K562 (cell line): ENCODE measurements at regions not wholly inside any gene's neighbourhood (a gene's known extent, or its start where the extent isn't known, plus 50 kb on each side); places are given as distances from the start of the nearest gene placed in this dataset.

Experiments
- ARID3B ChIP-seq: fragments of 250-450 bp; sonication (Bioruptor Pico); IDR thresholded peaks from 2 replicates; pipeline ENCODE4 v1.4.0; 2020; ENCODE audit warnings: borderline replicate concordance
- ARNT ChIP-seq, 2 experiments: fragments of 450-650 bp; IDR thresholded peaks; 2 replicates each; pipeline ENCODE4 v1.6.1; 2016; ENCODE audit warnings: mild to moderate bottlenecking in 1 of 2
- ETV6 ChIP-seq, 3 experiments: fragments of 150-350 bp in 1 of 3; sonication (generic) in 1 of 3; formaldehyde crosslinking in 1 of 3; IDR thresholded peaks; 2 replicates each; pipeline versions ENCODE4 v1.6.1 to v1.8.0; 2014 to 2022; ENCODE audit warnings: borderline replicate concordance in 2 of 3, low read depth in 2 of 3, antibody characterized with exemption in 1 of 3, low read length in 1 of 3, mild to moderate bottlenecking in 1 of 3, missing genetic modification reagents in 1 of 3
- HDAC2 ChIP-seq: fragments of 450-650 bp; IDR thresholded peaks from 2 replicates; pipeline ENCODE4 v1.6.1; 2016; ENCODE audit warnings: mild to moderate bottlenecking
- HNRNPH1 ChIP-seq: fragments of 200-400 bp; formaldehyde crosslinking; optimal IDR thresholded peaks from 2 replicates; pipeline ENCODE3; 2017; ENCODE audit warnings: low read depth, mild to moderate bottlenecking, low read length, moderate library complexity
- NFE2L1 ChIP-seq: fragments of 450-650 bp; IDR thresholded peaks from 2 replicates; pipeline ENCODE4 v1.6.1; 2016; ENCODE audit warnings: missing genetic modification characterization, low read depth, mild to moderate bottlenecking, missing compliant biosample characterization, moderate library complexity, borderline replicate concordance

GRCh38 chr16:86303787-86304678 is 206.3 kb upstream of the FOXF1 start:
- no peak for TF ChIP-seq NFE2L1 (tag)
- no peak for TF ChIP-seq HDAC2
- TF ChIP-seq ETV6 (IDR thresholded peaks at IDR 0.05; ENCODE audit: borderline replicate concordance in 1 of 2, low read depth in 2 of 2, low read length in 1 of 2): no peak
- no peak for TF ChIP-seq ETV6 (CRISPR knock-in tag; IDR thresholded peaks at IDR 0.05; ENCODE audit: borderline replicate concordance)
- TF ChIP-seq ARID3B: no peak
- no peak for TF ChIP-seq HNRNPH1
- no peak for TF ChIP-seq ARNT (IDR thresholded peaks at IDR 0.05)
